NT2/D1 (cell line): ENCODE measurements at regions not wholly inside any gene's neighbourhood (a gene's known extent, or its start where the extent isn't known, plus 50 kb on each side); places are given as distances from the start of the nearest gene placed in this dataset.

Experiments used
- SUZ12 ChIP-seq: IDR thresholded peaks from 2 replicates; pipeline ENCODE4 v1.6.1; 2011; ENCODE audit not compliant: insufficient read length, insufficient read depth; ENCODE audit errors: extremely low read depth
- YY1 ChIP-seq: IDR thresholded peaks from 2 replicates; pipeline ENCODE4 v1.6.1; 2011; ENCODE audit not compliant: insufficient read length, insufficient read depth
- ZNF274 ChIP-seq: IDR thresholded peaks from 2 replicates; pipeline ENCODE4 v1.6.1; 2011; ENCODE audit warnings: mild to moderate bottlenecking, low read depth, low read length

- TF ChIP-seq ZNF274 (no peak), SUZ12 (no peak), YY1 (no peak)
Observed at GRCh38 chr13:106850973-106851650, 283.2 kb upstream of the ARGLU1 start.
